Lung (tissue), 11 donors: ENCODE measurements at regions not wholly inside any gene's neighbourhood (a gene's known extent, or its start where the extent isn't known, plus 50 kb on each side); places are given as distances from the start of the nearest gene placed in this dataset.
"Not testable (repeated sequence)": the region's sequence is repeated elsewhere in the genome, so short reads cannot be mapped to it uniquely, and the experiment has no call there.

Experiments used
- ATAC-seq: fragments of 200-7000 bp; cut with Tn5 transposase; one replicate; pipeline ENCODE4 v1.9.1; 2020; ENCODE audit warnings: moderate number of reproducible peaks; ENCODE audit not compliant: insufficient read depth, low FRiP score
- DNase-seq, 3 donors: peaks; one replicate each; pipeline ENCODE4 v3.0.0-alpha.2; 2013 to 2017
- H3K27ac ChIP-seq, 2 donors: one replicate each; pipeline ENCODE4 v1.5.1; 2013; ENCODE audit warnings: mild to moderate bottlenecking in 2 of 2, moderate library complexity in 2 of 2, control low read depth in 1 of 2, inconsistent platforms in 1 of 2, low read depth in 1 of 2, low read length in 1 of 2
- H3K27me3 ChIP-seq, 3 donors: one replicate each; pipeline ENCODE4 v1.5.1; 2013; ENCODE audit warnings: low read length in 2 of 3; ENCODE audit not compliant: control insufficient read depth in 3 of 3, insufficient read depth in 3 of 3
- H3K36me3 ChIP-seq, 4 donors: one replicate each; pipeline ENCODE4 v1.5.1; 2013; ENCODE audit warnings: low read length in 4 of 4, mild to moderate bottlenecking in 1 of 4, moderate library complexity in 1 of 4; ENCODE audit not compliant: control insufficient read depth in 4 of 4, insufficient read depth in 4 of 4
- H3K4me1 ChIP-seq, 5 donors: one replicate each; pipeline ENCODE4 v1.5.1; 2013; ENCODE audit warnings: low read length in 5 of 5, mild to moderate bottlenecking in 2 of 5, moderate library complexity in 1 of 5; ENCODE audit not compliant: control insufficient read depth in 5 of 5, insufficient read depth in 5 of 5
- H3K4me3 ChIP-seq: one replicate; pipeline ENCODE4 v1.5.1; 2013; ENCODE audit warnings: mild to moderate bottlenecking, control low read depth, moderate library complexity
- H3K9ac ChIP-seq, 2 donors: one replicate each; pipeline ENCODE4 v1.5.1; 2013; ENCODE audit warnings: low read length in 2 of 2, control low read depth in 1 of 2; ENCODE audit not compliant: insufficient read depth in 1 of 2
- H3K9me3 ChIP-seq, 4 donors: one replicate each; pipeline ENCODE4 v1.5.1; 2013; ENCODE audit warnings: low read length in 3 of 4, mild to moderate bottlenecking in 1 of 4, moderate library complexity in 1 of 4; ENCODE audit not compliant: control insufficient read depth in 4 of 4, insufficient read depth in 3 of 4
- CTCF ChIP-seq: IDR thresholded peaks from 2 replicates; pipeline ENCODE4 v1.5.1; 2012; ENCODE audit warnings: mild to moderate bottlenecking; ENCODE audit errors: control extremely low read depth, extremely low read depth
- WGBS, 2 donors: extraction: QIAGEN DNeasy Blood & Tissue Kit; methylation state at CpG; one replicate each; pipeline ENCODE4 v1.1.7; 2013; 5-methylcytosine and 5-hydroxymethylcytosine counted together
- donor health status: control.
- donor health status: control.
- donor health status: Bipolar disorder and iron deficiency.
- donor health status: healthy.
- donor health status: DM: yes; HTN: yes; CAD: no.

GRCh38 chr6:141199074-141199473 lies 933.7 kb upstream of the GJE1 start:
- DNase-seq (no peak), ATAC-seq (no peak)
- WGBS, 2 donors = 45 to 58% methylated on average over 1 of the region's 1 CpG
- H3K27ac ChIP-seq = no peak overlapping the region
- no peaks in the 10 kb centered on the region for H3K36me3 ChIP-seq
- H3K9ac ChIP-seq = no peak overlapping the region
- H3K4me3 ChIP-seq = no peak overlapping the region
- no peaks in the 10 kb centered on the region for H3K4me1 ChIP-seq
- no peaks in the 10 kb centered on the region for H3K27me3 ChIP-seq
- H3K9me3 ChIP-seq = peaks cover 0 to 2% (median 1%) of the 10 kb centered on the region in 4 donors
- no peak for TF ChIP-seq CTCF

GRCh38 chr6:141195251-141195832 lies 937.4 kb upstream of the GJE1 start:
- no peak for TF ChIP-seq CTCF
- Histone ChIP-seq H3K9me3 (peaks cover 0 to 5% (median 1%) of the 10 kb centered on the region in 4 donors), H3K4me3 (no peak overlapping the region), H3K27me3 (no peaks in the 10 kb centered on the region), H3K27ac (no peak overlapping the region), H3K36me3 (no peaks in the 10 kb centered on the region), H3K4me1 (no peaks in the 10 kb centered on the region), H3K9ac (no peak overlapping the region)
- ATAC-seq (no peak), DNase-seq (no peak)
- 84 to 87% methylated on average over 6 of the region's 6 CpGs for WGBS, 2 donors

GRCh38 chr6:141183368-141183767 lies 949.4 kb upstream of the GJE1 start:
- Histone ChIP-seq H3K9me3 (peaks cover 0 to 2% (median under 1%) of the 10 kb centered on the region in 4 donors), H3K27ac (no peak overlapping the region), H3K36me3 (no peaks in the 10 kb centered on the region), H3K9ac (no peak overlapping the region), H3K4me3 (no peak overlapping the region), H3K4me1 (no peaks in the 10 kb centered on the region), H3K27me3 (no peaks in the 10 kb centered on the region)
- DNase-seq = no peak
- 87 to 89% methylated on average over 9 of the region's 9 CpGs for WGBS, 2 donors
- ATAC-seq = no peak
- no peak for TF ChIP-seq CTCF

GRCh38 chr6:141175458-141175857 lies 957.3 kb upstream of the GJE1 start:
- H3K27me3 ChIP-seq, ATAC-seq, H3K4me1 ChIP-seq, H3K4me3 ChIP-seq, DNase-seq, H3K9me3 ChIP-seq, H3K27ac ChIP-seq, H3K36me3 ChIP-seq, H3K9ac ChIP-seq: not testable (repeated sequence)
- 93 to 94% methylated on average over 5 of the region's 5 CpGs for WGBS, 2 donors
